Nephron (organoid): ENCODE measurements at regions not wholly inside any gene's neighbourhood (a gene's known extent, or its start where the extent isn't known, plus 50 kb on each side); places are given as distances from the start of the nearest gene placed in this dataset.

ENCODE experiments used
- H3K27ac Mint-ChIP-seq, 3 experiments: 2 replicates each; pipeline ENCODE4 v1.8.0; 2020; ENCODE audit warnings: mixed read lengths in 3 of 3, mild to moderate bottlenecking in 2 of 3, moderate library complexity in 1 of 3
- H3K27me3 Mint-ChIP-seq: 2 replicates; pipeline ENCODE4 v1.8.0; 2021; ENCODE audit warnings: low read depth, mild to moderate bottlenecking, moderate library complexity, mixed read lengths
- H3K36me3 Mint-ChIP-seq: 2 replicates; pipeline ENCODE4 v1.8.0; 2020; ENCODE audit warnings: low read depth, mixed read lengths
- H3K4me1 Mint-ChIP-seq: 2 replicates; pipeline ENCODE4 v1.8.0; 2020; ENCODE audit warnings: mixed read lengths
- H3K4me3 Mint-ChIP-seq, 3 experiments: 2 replicates each; pipeline ENCODE4 v1.8.0; 2020; ENCODE audit warnings: mild to moderate bottlenecking in 3 of 3, mixed read lengths in 3 of 3, moderate library complexity in 2 of 3
- H3K9me3 Mint-ChIP-seq: 2 replicates; pipeline ENCODE4 v1.8.0; 2020; ENCODE audit warnings: mixed read lengths
- CTCF ChIP-seq, 3 experiments: fragments of 200-600 bp; sonication (generic); IDR thresholded peaks; one replicate each; pipeline ENCODE4 v1.5.0; 2021; ENCODE audit warnings: antibody characterized with exemption in 3 of 3; ENCODE audit not compliant: unreplicated experiment in 3 of 3

GRCh38 chr1:115430441-115431158, 92.6 kb upstream of the NGF start:
- no peaks in the 10 kb centered on the region for H3K27me3 Mint-ChIP-seq
- H3K36me3 Mint-ChIP-seq, result no peaks in the 10 kb centered on the region
- H3K27ac Mint-ChIP-seq, result no peak overlapping the region
- no peak for TF ChIP-seq CTCF (IDR thresholded peaks at IDR 0.05; ENCODE audit: unreplicated experiment in 3 of 3)
- H3K4me1 Mint-ChIP-seq, result peaks cover 17% of the 10 kb centered on the region
- H3K9me3 Mint-ChIP-seq, result no peaks in the 10 kb centered on the region
- no peak overlapping the region for H3K4me3 Mint-ChIP-seq

GRCh38 chr1:115429884-115430283, 91.8 kb upstream of the NGF start:
- H3K27ac Mint-ChIP-seq, result no peak overlapping the region
- H3K4me1 Mint-ChIP-seq, result peaks cover 12% of the 10 kb centered on the region
- H3K36me3 Mint-ChIP-seq, result no peaks in the 10 kb centered on the region
- no peak overlapping the region for H3K4me3 Mint-ChIP-seq
- TF ChIP-seq CTCF (IDR thresholded peaks at IDR 0.05; ENCODE audit: unreplicated experiment in 3 of 3), result no peak
- no peaks in the 10 kb centered on the region for H3K9me3 Mint-ChIP-seq
- no peaks in the 10 kb centered on the region for H3K27me3 Mint-ChIP-seq

- TF ChIP-seq CTCF (IDR thresholded peaks at IDR 0.05; ENCODE audit: unreplicated experiment in 3 of 3), result no peak
- Mint-ChIP-seq H3K4me1 (peaks cover 12% of the 10 kb centered on the region), H3K27ac (no peak overlapping the region), H3K4me3 (no peak overlapping the region), H3K36me3 (no peaks in the 10 kb centered on the region), H3K9me3 (no peaks in the 10 kb centered on the region), H3K27me3 (no peaks in the 10 kb centered on the region)
Observed at GRCh38 chr1:115429241-115429640, 91.2 kb upstream of the NGF start.

- H3K27me3 Mint-ChIP-seq, result no peaks in the 10 kb centered on the region
- no peak overlapping the region for H3K4me3 Mint-ChIP-seq
- no peaks in the 10 kb centered on the region for H3K36me3 Mint-ChIP-seq
- H3K4me1 Mint-ChIP-seq, result peaks cover 8% of the 10 kb centered on the region
- H3K27ac Mint-ChIP-seq, result no peak overlapping the region
- no peaks in the 10 kb centered on the region for H3K9me3 Mint-ChIP-seq
- TF ChIP-seq CTCF (IDR thresholded peaks at IDR 0.05; ENCODE audit: unreplicated experiment in 3 of 3), result no peak
Observed at GRCh38 chr1:115428676-115429075, 90.6 kb upstream of the NGF start.

DNA sequence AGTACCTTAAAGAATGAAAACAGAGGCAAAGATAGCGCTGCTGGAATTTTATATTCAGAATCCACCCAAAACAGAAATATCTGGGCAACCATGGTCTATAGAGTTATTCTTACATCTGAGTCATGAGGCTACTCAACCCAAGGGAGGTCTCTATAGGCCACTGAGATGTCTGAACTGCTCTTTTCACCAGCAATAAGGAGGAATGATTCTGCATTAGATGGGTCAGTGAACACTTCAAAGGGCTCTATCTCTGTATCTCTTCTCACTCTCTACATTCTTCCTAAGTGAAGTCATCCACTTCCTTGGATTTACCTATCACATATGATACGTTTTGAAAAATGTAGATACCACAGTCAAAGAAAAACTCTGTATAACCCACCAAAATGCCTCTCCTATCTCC, 90.2 kb upstream of the NGF start:
- peaks cover 4% of the 10 kb centered on the region for H3K4me1 Mint-ChIP-seq
- no peak for TF ChIP-seq CTCF (IDR thresholded peaks at IDR 0.05; ENCODE audit: unreplicated experiment in 3 of 3)
- no peaks in the 10 kb centered on the region for H3K27me3 Mint-ChIP-seq
- no peak overlapping the region for H3K4me3 Mint-ChIP-seq
- no peak overlapping the region for H3K27ac Mint-ChIP-seq
- no peaks in the 10 kb centered on the region for H3K9me3 Mint-ChIP-seq
- H3K36me3 Mint-ChIP-seq, result no peaks in the 10 kb centered on the region

DNA sequence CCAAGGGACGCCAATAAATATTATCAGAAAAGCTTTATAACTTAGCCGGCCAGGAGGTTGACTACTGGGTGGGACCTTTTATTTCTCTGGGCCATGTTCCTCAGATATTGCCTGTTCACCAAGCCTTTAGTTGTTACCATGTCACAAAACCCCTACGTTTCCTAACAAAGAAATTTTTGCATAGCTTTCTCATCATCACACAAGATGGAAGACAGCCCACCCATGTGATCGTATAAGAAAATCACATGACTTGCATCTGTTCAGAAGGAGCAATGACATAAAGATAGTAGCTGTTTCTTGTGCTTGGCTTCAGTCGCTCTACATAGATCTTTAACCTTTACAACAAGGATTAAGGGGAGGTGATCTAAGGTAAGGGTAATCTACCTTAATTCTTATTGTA, 88.9 kb upstream of the NGF start:
- TF ChIP-seq CTCF (IDR thresholded peaks at IDR 0.05; ENCODE audit: unreplicated experiment in 3 of 3), result no peak
- no peaks in the 10 kb centered on the region for H3K36me3 Mint-ChIP-seq
- no peaks in the 10 kb centered on the region for H3K27me3 Mint-ChIP-seq
- no peaks in the 10 kb centered on the region for H3K4me1 Mint-ChIP-seq
- no peak overlapping the region for H3K27ac Mint-ChIP-seq
- no peaks in the 10 kb centered on the region for H3K9me3 Mint-ChIP-seq
- H3K4me3 Mint-ChIP-seq, result no peak overlapping the region
